Neural crest cell (in vitro differentiated cells): ENCODE measurements at regions not wholly inside any gene's neighbourhood (a gene's known extent, or its start where the extent isn't known, plus 50 kb on each side); places are given as distances from the start of the nearest gene placed in this dataset.
A peak's percentile ranks its signal among the peaks of the same experiment; 100 is the strongest.
"Not testable (repeated sequence)": the region's sequence is repeated elsewhere in the genome, so short reads cannot be mapped to it uniquely, and the experiment has no call there.

Experiments used
- DNase-seq: peaks from one replicate; pipeline ENCODE4 v3.0.0; 2021; ENCODE audit warnings: low read depth, mixed read lengths, low spot score
- H3K27ac Mint-ChIP-seq: one replicate; pipeline ENCODE4 v1.8.0; 2021; ENCODE audit warnings: mild to moderate bottlenecking, mixed read lengths; ENCODE audit not compliant: unreplicated experiment
- H3K27me3 Mint-ChIP-seq: 2 replicates; pipeline ENCODE4 v1.8.0; 2021; ENCODE audit warnings: low read depth, mild to moderate bottlenecking, mixed read lengths
- H3K36me3 Mint-ChIP-seq: 2 replicates; pipeline ENCODE4 v1.8.0; 2021; ENCODE audit warnings: low read depth, mild to moderate bottlenecking, mixed read lengths
- H3K4me1 Mint-ChIP-seq: 2 replicates; pipeline ENCODE4 v1.8.0; 2021; ENCODE audit warnings: mixed read lengths
- H3K4me3 Mint-ChIP-seq: one replicate; pipeline ENCODE4 v1.8.0; 2021; ENCODE audit warnings: mild to moderate bottlenecking, mixed read lengths
- H3K9me3 Mint-ChIP-seq: 2 replicates; pipeline ENCODE4 v1.8.0; 2021; ENCODE audit warnings: mixed read lengths
- CTCF ChIP-seq: fragments of 200-600 bp; sonication (generic); conservative IDR thresholded peaks from 2 replicates; pipeline ENCODE4 v1.5.0; 2021; ENCODE audit warnings: antibody characterized with exemption, mild to moderate bottlenecking

GRCh38 chr4:173609158-173609557, 79.1 kb upstream of the HAND2 start:
- no peak overlapping the region for H3K27ac Mint-ChIP-seq

GRCh38 chr4:173608632-173609031, 78.6 kb upstream of the HAND2 start:
- Mint-ChIP-seq H3K4me3 (peak overlapping the region; percentile 83), H3K27me3 (peaks cover 18% of the 10 kb centered on the region)
- H3K4me1 Mint-ChIP-seq, H3K9me3 Mint-ChIP-seq, H3K27ac Mint-ChIP-seq, H3K36me3 Mint-ChIP-seq: not testable (repeated sequence)
- peak; percentile 20 for DNase-seq

More at GRCh38 chr4:173609158-173609557, 79.1 kb upstream of the HAND2 start:
- DNase-seq, result no peak
- Mint-ChIP-seq H3K4me1 (peaks cover 5% of the 10 kb centered on the region), H3K27me3 (peaks cover 18% of the 10 kb centered on the region), H3K9me3 (peaks cover 10% of the 10 kb centered on the region), H3K4me3 (peak overlapping the region; percentile 83), H3K36me3 (peaks cover 2% of the 10 kb centered on the region)
- no peak for TF ChIP-seq CTCF

- DNase-seq, result no peak
- TF ChIP-seq CTCF, result no peak
- Mint-ChIP-seq H3K4me1 (no peaks in the 10 kb centered on the region), H3K27ac (no peak overlapping the region), H3K36me3 (no peaks in the 10 kb centered on the region), H3K4me3 (no peak overlapping the region), H3K27me3 (peaks cover 46% of the 10 kb centered on the region), H3K9me3 (no peaks in the 10 kb centered on the region)
Measured at GRCh38 chr4:173591760-173592159, 61.7 kb upstream of the HAND2 start.

GRCh38 chr4:173590697-173591096, 60.7 kb upstream of the HAND2 start:
- TF ChIP-seq CTCF, result no peak
- Mint-ChIP-seq H3K4me3 (no peak overlapping the region), H3K4me1 (no peaks in the 10 kb centered on the region), H3K36me3 (no peaks in the 10 kb centered on the region), H3K9me3 (no peaks in the 10 kb centered on the region), H3K27me3 (peaks cover 53% of the 10 kb centered on the region), H3K27ac (no peak overlapping the region)
- DNase-seq, result no peak

- H3K4me3 Mint-ChIP-seq, result no peak overlapping the region
- H3K9me3 Mint-ChIP-seq, result no peaks in the 10 kb centered on the region
- H3K36me3 Mint-ChIP-seq, result no peaks in the 10 kb centered on the region
- H3K27me3 Mint-ChIP-seq, result peaks cover 57% of the 10 kb centered on the region
- TF ChIP-seq CTCF, result no peak
- no peak for DNase-seq
- H3K27ac Mint-ChIP-seq, result no peak overlapping the region
- no peaks in the 10 kb centered on the region for H3K4me1 Mint-ChIP-seq
Measured at GRCh38 chr4:173585876-173586572, 56.0 kb upstream of the HAND2 start.

GRCh38 chr4:173584506-173584905, 54.5 kb upstream of the HAND2 start:
- no peaks in the 10 kb centered on the region for H3K36me3 Mint-ChIP-seq
- no peak overlapping the region for H3K27ac Mint-ChIP-seq
- H3K4me3 Mint-ChIP-seq, result no peak overlapping the region
- H3K9me3 Mint-ChIP-seq, result no peaks in the 10 kb centered on the region
- peaks cover 57% of the 10 kb centered on the region for H3K27me3 Mint-ChIP-seq
- H3K4me1 Mint-ChIP-seq, result no peaks in the 10 kb centered on the region
- no peak for TF ChIP-seq CTCF
- DNase-seq, result no peak
